KBM-7 (cell line): ENCODE measurements at regions not wholly inside any gene's neighbourhood (a gene's known extent, or its start where the extent isn't known, plus 50 kb on each side); places are given as distances from the start of the nearest gene placed in this dataset.

Source experiments
- DNase-seq: peaks from one replicate; pipeline ENCODE4 v3.0.0-alpha.2; 2015
- in situ Hi-C: fragments of 300-500 bp; cut with MboI; formaldehyde crosslinking; loops from 2 replicates; pipeline ENCODE4 v1.14.3; 2020; ENCODE audit warnings: low sequenced_read_pairs, low pct_unique_long_range_greater_than_20kb, mixed read lengths

DNA sequence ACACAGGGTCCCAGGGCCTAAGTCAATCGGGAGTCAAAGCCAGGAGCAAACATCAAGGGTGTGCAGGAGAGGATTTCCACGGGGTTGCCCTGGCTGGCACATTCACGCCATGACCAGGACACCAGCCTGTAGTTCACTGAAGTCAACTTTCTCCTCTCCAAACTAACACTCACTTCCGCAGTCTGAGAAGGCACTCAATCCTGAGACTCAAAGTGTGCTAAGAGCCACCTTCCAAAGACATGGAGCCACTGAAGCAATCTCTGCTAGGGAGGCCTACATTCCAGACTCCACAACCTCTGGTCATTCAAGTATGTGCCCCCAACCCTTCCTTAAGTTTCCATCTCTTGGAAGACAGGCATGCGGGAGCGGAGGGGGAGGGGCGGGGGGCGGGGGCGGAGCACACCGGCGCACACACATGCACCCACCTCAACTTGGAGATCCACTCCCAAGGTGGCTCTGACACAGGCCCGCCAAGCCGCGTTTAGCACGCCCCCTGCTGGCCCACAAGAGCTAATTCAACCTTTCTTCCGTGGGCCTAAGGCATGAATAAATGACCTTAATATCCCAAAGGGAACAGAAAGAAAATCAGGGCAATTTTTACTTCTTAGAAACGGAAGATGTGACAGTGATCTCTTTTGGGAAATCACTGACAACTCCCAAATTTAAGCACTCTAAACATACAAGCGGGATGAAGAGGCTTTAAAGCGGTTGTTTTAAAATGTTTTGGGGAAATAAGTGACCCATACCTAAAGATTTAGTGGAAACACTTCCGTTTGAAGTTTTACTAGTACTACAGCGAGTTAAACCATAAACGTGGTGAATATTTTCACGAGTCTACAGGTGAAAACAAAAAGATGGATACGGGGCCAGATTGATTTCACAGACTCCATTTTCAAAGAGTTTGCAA lies 162.5 kb upstream of the CHRNA7 start:
- DNase-seq = peak; percentile 51
- in situ Hi-C loops = no loop called here

DNA sequence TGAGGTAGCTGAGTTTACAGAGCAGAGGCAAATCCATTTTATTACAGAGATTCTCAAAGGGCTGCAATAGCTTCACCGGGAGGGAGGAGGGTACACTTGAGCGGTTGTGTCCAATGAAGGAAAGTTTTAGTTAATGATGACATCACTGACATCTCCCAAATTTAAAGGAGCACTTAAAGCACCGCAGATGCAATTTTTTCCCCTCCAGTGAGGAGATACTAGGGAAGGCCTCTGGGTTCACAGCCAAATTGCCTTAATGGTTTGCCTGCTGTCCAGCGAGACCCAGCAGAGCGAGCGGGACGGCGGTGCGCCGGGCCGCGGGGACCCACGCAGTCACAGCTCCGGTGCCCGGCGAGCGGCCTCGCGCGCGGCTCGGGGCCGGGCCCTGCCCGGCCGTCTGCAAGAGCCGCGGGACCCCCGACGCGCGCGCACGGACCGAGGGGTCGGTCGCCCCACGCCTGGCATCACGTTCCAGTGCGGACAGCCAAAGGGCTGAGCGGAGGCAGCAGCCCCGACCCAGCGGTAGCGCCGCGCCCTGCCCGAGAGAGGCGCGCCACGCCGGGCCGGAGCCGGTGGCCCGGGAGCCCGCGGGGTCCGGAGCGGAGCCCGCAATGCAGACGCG lies 160.5 kb upstream of the CHRNA7 start:
- no peak for DNase-seq
- in situ Hi-C loops = no loop called here

DNA sequence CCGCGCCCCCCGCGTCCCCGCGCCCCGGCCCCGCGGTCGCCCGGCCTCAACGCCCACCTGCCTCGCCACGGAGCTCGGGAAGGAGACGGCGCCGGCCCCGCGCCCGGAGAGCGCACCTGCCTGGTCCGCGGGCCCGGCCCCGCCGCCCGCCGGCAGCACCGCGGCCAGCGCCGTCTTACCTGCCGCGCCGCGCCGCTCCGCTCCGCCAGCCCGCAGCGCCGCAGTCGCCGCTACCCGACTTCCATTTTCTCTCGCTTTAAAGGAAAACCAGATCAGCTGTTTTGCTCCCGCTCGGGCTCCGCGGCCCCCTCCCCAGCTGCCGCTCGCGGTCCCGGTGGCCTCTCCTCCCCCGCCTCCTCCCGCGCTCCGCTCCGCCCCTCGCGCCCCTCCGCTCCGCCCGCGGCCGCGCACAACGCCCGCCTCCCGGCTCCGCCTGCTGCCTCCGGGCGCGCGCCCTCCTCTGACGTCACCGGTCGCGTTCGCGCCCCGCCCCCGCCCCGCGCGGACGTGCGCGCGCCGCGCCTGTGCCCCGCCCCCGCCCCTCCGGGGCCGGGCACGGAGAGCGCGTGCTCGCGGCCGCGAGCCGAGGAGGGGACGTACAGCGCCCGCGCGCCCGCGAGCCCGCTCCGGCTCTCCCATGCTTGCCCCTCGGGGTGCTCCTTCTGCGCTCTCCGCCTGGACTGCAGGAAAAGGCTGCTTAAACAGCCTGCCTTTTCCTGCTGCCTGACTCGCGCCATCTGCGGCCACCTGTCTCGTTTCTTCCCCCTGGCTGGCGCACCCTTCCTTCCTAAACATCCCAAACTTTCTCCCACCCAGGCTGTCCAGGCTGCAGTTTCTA lies 159.8 kb upstream of the CHRNA7 start, which contains the start of gene OTUD7A:
TSS of gene OTUD7A (minus strand) at position 346 of the 838 bp plus-strand sequence.
- peak; percentile 67 for DNase-seq
- in situ Hi-C loops = no loop called here

DNA sequence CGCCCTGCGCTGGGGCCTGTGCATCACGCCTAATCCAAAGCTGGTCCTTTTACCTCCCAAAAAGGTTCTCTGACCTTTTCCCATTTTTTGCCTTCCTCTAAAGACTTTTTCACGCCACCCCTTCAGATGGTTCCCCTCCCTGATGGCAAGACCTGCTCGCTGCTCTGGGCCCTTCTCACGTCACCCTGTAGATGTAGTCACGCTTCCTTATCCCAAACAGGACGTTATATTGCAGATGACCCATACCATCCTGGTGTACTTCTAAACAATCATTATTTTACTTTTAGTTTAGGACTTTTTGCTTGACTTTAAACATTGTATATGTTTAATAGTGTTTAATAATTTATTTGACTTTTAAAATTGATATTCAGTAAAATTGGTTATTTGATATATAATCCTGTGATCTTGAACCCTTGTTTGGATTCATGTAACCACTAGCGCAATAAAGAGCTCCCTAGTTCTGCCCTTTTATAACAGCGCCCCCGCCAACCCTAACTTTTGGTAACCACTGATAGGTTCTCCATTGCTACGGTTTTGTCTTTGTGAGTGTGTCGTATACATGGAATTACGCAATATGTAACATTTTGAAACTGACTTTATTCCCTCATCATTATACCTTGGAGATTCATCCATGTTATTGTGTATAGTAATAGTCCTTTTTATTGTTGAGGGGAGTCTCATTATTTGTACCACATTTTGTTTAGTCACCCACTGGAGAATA lies 159.0 kb upstream of the CHRNA7 start:
- no peak for DNase-seq
- in situ Hi-C loops = no loop called here

DNA sequence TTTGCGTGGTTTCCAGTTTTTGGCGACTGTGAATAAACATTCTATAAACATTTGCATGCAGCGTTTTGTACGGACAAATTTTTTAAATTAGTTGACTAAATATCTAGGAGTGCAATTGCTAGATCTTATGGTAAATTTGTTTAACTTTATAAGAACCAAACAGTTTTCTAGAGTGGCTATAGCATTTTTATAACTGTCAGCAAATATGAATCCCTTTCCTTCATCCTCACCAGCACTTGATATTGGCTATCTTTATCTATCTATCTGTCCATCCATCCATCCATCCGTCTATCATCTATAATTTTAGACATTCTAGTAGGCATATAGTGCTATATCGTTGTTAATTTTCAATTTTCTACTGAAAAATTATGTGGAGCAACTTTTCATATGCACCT lies 158.4 kb upstream of the CHRNA7 start:
- no peak for DNase-seq
- in situ Hi-C loops = no loop called here

DNA sequence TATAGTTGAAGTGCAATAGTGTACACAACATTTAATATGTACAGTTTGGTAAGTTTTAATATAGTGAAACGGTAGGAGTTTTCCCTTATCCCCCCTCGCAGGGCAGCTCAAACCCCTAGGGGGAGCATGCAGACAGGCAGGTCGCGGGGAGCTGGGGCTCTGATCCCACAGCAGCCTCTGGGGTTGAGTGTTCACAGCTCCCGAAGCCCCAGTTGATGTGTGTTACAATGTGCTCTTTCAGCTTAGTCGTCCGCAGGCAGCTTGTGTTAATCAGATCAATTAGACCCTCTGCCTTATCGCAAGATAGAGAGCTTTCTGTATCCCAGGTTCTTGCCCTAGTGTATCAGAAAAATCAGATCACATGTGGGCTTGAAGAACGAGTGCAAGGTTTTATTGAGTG lies 143.1 kb upstream of the CHRNA7 start:
- in situ Hi-C loops = no loop called here

DNA sequence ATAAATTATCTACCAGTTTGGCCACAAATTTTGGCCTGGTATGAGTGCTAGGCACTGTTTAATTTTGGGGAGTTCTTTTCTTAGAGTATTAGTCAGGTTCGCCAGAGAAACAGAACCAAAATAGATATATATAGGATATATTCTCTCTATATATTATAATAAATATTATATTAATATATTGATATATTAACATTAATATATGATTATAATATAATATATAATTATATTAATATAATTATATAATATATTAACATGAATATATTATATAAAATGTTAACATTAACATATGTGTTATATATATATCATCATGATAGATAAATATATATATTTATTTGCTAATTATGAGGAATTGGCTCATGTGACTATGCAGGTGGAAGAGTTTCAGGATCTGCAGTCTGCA lies 137.8 kb upstream of the CHRNA7 start:
- no peak for DNase-seq
- in situ Hi-C loops = no loop called here

More for the DNA sequence above, 143.1 kb upstream of the CHRNA7 start:
- no peak for DNase-seq

DNA sequence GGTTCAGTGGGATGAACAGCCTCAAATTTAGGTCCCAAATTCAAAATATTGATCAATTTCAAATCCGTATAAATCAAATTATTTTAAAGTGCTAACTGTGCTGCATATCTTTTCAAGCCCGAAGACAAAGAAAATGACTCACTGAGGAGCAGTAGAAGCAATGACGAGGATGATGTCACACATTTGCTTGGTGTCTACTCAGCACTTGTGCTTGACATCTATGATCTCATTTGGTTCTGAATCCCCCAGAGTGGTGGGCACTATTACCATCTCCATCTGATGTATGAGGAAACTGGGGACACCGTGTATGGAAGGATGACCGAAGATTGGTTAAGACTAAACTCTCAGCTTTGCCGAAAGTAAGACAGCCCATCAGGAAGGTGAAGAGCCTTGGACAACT lies 136.5 kb upstream of the CHRNA7 start:
- in situ Hi-C loops = no loop called here
- DNase-seq = no peak

DNA sequence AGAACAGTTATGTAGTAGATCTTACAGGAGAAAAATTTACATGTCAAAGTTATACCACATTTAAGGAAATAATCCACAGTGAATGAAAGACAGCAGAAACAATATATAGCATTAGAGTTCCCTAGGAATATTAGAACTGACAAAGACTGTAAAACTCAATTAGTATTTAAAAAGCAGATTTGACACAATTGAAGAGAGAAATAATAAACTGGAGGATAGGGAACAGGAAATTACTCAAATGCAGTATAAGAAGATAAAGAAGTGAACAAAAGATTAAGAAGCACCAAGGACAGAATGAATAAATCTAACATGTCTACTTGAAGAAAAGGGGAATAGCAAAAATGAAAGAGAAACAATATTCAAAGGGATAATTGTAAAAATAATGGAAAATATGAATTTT lies 132.6 kb upstream of the CHRNA7 start:
- in situ Hi-C loops = no loop called here
- DNase-seq = no peak

DNA sequence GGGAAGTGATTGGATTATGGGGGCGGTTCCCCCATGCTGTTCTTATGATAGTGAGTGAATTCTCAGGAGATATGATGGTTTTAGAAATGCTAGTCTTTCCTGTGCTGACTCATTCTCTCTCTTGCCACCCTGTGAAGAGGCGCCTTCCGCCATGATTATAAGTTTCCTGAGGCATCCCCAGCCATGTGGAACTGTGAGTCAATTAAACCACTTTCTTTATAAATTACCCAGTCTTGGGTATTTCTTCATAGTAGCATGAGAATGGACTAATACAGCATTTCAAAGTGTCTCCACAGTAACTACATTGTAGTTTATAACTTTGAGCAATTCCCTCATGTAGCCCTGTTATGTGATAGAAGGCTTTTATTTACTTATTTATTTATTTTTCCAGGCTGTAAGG lies 128.8 kb upstream of the CHRNA7 start:
- in situ Hi-C loops = no loop called here
- DNase-seq = no peak

DNA sequence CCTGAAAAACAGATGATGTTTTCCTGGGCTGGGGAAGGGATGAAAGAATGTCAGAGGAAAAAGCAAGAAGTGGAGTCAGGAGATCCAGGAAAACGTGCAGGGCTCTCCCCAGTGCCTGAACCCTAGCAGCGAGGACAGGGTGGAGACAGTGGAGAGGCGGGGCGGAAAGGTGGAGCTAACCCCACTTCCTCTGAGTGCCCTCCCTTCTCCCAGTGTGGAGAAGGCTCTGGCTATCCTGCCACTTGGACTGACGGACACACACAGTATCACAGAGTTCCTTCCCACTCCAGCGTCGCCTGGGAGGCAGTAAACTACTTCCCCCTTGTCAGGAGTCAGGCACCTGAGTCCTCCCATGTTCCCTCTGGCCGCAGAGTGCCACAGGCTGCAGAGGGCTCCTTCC lies 125.3 kb upstream of the CHRNA7 start:
- in situ Hi-C loops = no loop called here

DNA sequence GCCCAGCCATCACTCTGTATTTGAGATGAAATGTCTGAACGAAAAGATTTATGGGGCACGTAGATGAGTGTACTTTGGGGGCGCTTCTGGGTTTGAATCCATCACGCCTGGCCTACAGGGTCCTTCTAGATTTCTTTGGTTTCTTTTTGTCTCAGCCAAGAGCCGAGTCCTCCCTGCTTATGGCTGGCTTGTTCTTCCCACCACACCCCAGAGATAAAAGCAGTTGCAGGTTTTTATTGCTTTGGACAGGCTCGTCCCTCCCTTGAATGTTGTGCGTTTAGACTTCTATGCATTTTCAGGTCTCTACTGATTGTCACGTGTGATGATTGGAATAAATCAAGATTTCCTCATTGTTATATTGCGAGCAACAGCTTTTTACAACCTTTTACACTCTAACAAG lies 104.8 kb upstream of the CHRNA7 start:
- no peak for DNase-seq
- in situ Hi-C loops = no loop called here

More for the DNA sequence above, 125.3 kb upstream of the CHRNA7 start:
- DNase-seq = no peak

DNA sequence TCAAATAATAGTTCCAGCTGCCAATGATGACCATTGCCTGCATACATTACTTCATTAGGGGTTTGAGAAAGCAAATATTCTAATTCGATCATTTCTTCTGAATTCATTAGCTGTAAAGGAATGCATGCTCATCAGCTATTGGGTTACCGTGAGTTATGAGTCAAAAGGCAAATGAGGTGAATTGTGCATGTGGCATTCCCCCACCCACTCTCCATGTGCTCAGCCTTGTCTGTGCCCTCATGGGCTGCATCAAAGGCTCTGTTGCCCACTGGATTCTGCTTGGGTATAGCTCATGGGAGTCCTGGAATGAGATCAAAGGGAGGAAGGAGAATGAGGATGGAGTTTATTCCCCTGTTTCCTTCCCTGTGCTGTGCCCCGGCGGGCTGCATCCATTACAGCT lies 99.3 kb upstream of the CHRNA7 start:
- DNase-seq = no peak
- in situ Hi-C loops = no loop called here

DNA sequence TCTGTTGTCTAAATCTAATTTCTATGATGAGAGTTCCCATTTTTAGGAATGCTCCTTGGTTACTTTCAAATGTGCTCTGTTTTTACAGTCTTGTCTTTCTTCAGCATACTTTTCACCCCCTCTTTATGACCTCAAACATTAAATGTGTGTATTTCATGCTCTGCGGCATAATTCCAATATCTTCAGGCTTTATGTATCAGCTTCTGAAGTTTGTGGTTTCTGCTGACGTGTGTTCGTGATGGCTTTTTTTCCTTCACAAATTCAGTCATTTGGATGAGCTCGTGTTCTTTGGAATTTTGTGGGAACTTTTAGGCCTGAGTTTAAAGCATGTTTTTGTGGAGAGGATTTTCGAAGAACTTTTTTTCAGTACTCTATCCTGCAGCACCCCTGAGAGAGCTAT lies 97.7 kb upstream of the CHRNA7 start:
- in situ Hi-C loops = no loop called here
- DNase-seq = no peak

DNA sequence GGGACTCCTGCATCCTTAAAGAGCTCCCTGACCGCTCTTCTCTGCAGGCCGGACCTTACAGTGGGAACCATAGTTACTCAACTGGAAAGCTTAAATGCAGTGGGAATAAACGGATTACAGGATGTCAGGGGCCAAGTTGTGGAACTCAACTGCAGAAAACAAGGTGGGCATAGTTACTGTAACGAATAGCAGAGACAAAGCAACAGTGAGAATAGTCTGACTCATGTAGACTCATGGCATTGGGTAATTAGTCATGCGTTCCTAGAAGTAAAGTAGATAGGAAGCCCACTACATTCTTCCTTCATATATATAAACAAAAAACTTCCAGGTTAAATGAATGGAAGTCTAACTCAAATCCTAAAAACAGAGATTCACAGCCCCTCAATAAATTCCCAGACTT lies 95.5 kb upstream of the CHRNA7 start:
- in situ Hi-C loops = no loop called here
- no peak for DNase-seq

DNA sequence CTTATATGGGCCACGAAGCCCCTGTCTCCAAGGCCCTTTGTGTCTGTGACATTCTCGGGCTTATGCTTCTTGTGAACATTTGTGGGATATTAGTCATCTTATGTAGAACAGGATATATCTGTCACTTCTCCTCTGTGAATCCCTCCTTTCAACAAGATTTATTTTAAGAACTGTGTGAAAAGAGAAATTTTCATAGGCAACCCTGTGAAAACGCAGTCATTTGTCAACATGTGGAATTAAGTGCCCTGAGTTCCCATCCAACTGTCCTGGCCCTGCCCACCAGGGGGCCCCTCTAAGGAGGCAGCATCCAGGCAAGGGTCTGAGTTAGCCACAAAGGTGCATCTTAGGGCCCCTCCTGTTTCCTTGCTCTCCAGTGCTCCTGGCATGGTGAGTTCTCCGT lies 76.8 kb upstream of the CHRNA7 start:
- DNase-seq = no peak
- in situ Hi-C loops = no loop called here

DNA sequence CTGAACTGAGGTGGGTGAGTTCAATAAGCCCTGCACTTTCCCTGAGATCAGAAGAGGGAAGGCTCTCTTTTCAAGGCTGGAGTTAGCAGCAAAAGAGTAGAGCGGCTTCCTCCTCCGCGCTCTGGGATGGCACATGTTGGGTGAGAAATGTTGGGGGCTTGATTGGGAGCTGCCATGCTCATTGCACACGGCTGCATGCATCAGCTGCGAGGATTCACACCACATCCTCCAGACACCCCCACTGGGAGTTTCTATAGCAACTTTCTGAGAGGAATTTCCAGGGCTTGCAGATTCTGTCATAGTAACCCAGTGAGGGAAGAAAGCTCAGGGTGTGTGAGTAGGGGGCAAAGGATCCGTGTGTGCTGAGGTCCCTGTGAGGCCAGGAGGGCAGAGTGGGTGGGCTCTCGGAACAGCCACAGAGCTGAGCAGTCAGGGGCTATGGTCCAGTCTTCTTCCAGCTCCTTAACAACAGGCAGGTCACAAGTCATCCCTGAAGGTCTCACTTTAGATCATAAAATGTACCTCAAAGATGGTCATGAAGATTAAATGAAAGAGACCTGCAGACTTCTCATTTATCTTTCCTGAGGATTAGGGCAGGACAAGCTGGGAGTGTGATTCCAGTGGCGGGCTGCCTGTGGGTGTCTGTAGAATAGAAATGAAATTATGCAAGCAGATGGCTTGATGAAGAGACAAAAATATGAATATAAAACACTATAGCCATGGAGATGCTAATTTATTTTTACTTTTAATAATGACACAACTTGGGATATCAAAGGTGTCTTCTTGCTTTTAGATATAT lies 75.7 kb upstream of the CHRNA7 start:
- no peak for DNase-seq
- in situ Hi-C loops = no loop called here

DNA sequence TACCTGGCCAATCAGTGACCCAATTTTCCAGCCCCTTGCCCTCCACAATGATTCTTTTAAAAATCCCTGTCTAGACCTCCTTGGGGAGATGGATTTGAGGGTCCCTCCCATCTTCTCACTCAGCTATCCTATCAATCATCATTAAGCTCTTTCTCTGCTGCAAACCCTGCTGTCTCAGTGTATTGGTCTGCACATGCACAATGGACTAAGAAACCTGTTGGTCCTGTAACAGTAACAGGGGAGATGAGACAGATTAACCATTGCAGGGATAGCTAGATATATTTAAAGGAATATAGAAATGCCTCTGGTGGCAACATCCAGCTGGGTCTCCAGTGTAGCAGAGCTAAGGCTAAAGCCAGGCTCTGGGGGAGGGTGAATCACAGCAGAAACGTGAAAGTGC lies 74.6 kb upstream of the CHRNA7 start:
- in situ Hi-C loops = no loop called here
- no peak for DNase-seq

DNA sequence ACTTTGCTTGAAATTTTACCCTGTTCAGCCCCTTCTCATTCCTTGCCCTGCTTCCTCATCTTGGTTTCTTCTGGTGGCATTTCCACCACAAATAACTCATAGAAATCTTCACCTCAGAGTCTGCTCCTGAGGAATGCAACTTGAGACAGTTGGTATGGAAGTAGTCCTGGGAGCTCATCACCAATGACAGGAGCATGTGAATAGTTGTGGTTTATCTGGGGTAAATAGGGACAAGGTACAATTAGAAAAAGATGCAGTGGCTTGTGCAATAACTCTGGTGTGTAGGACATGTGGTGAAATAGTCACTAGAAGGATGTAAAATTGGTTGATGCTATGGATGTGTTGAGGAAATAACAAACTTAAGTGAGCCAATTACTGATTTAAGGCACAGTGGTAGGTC lies 72.7 kb upstream of the CHRNA7 start:
- in situ Hi-C loops = no loop called here

More for the DNA sequence above, 72.7 kb upstream of the CHRNA7 start:
- DNase-seq = no peak
